ENCODE measurements at regions not wholly inside any gene's neighbourhood (a gene's known extent, or its start where the extent isn't known, plus 50 kb on each side); places are given as distances from the start of the nearest gene placed in this dataset.

DNA sequence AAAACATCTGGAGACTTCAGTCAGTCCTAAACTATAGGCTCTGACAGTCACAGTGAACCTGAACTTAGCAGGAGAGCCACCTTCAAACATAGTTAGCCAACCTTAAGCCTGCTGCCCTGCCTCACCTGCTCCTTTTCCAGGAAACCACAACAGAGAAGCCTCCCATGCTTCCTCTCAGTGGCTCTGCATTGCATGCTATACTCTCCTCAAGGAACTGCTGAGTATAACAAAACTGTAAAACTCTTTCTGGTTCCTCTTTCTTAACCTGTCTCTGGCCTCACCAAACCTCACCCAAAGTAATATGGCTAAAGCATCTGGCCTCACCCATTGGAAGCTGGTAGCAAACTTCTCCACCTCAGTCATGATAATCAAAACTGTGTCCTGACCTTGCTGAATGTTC lies 122.1 kb downstream of the ANKRD50 start:
- TF ChIP-seq POLR2AphosphoS5 (IDR thresholded peaks at IDR 0.05; ENCODE audit: low read depth, low read length) (no peak), POLR2A (IDR thresholded peaks at IDR 0.05; ENCODE audit: low read depth, low read length) (no peak), TAF1 (IDR thresholded peaks at IDR 0.05; ENCODE audit: borderline replicate concordance, low read depth, low read length) (no peak)

Measured in GM12892 (cell line).